Colonic mucosa (tissue), 4 donors: ENCODE measurements at regions not wholly inside any gene's neighbourhood (a gene's known extent, or its start where the extent isn't known, plus 50 kb on each side); places are given as distances from the start of the nearest gene placed in this dataset.

Experiments used
- DNase-seq: peaks from one replicate; pipeline ENCODE4 v3.0.0-alpha.2; 2020
- H3K27ac ChIP-seq: fragments of 200-600 bp; one replicate; pipeline ENCODE4 v1.8.0; 2021
- H3K27me3 ChIP-seq: fragments of 200-600 bp; one replicate; pipeline ENCODE4 v1.8.0; 2021
- H3K36me3 ChIP-seq: fragments of 200-600 bp; one replicate; pipeline ENCODE4 v1.8.0; 2021
- H3K4me1 ChIP-seq: fragments of 200-600 bp; one replicate; pipeline ENCODE4 v1.8.0; 2021; ENCODE audit warnings: mild to moderate bottlenecking
- H3K4me3 ChIP-seq: fragments of 200-600 bp; one replicate; pipeline ENCODE4 v1.8.0; 2021
- H3K9ac ChIP-seq, 2 donors: one replicate each; pipeline ENCODE4 v1.7.0; 2013; ENCODE audit warnings: control low read depth in 2 of 2, low read depth in 2 of 2, low read length in 2 of 2
- H3K9me3 ChIP-seq: fragments of 200-600 bp; one replicate; pipeline ENCODE4 v1.8.0; 2021
- intact Hi-C: fragments of 100-400 bp; cut with DNase I; formaldehyde crosslinking; loops from one replicate; pipeline ENCODE4 v1.14.1; 2022
- TF ChIP-seq, protein P1 (sequence below): fragments of 200-600 bp; IDR thresholded peaks from one replicate; pipeline ENCODE4 v1.8.0; 2022; ENCODE audit warnings: antibody characterized with exemption, mild to moderate bottlenecking
- donor health status: healthy.
- donor health status: DM: no; HTN: no; CAD: no.
- donor health status: DM: no; HTN: no; CAD: no.

DNA sequence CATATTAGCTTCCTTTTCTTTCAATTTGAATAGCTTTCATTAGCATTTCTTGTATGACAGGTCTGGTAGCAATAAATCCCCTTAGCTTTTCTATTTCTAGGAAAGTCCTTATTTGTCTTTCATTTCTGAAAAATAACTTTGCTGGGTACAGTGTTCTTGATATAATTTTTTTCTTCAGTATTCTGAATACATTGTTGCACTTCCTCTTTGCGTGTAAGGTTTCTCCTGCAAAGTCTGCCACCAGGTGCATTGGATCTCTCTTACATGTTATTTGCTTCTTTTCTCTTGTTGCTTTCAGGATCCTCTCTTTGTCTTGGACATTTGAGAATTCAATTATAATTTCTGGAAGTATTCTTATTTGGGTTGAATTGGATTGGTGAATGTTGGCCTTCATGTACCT is 663.7 kb downstream of the GRXCR1 start:
- Histone ChIP-seq H3K9ac (no peak overlapping the region), H3K27me3 (no peaks in the 10 kb centered on the region), H3K27ac (no peak overlapping the region), H3K36me3 (no peaks in the 10 kb centered on the region), H3K9me3 (no peaks in the 10 kb centered on the region), H3K4me1 (no peaks in the 10 kb centered on the region), H3K4me3 (no peak overlapping the region)
- intact Hi-C loops = no loop called here
- no peak for DNase-seq
- TF ChIP-seq, protein P1, sequence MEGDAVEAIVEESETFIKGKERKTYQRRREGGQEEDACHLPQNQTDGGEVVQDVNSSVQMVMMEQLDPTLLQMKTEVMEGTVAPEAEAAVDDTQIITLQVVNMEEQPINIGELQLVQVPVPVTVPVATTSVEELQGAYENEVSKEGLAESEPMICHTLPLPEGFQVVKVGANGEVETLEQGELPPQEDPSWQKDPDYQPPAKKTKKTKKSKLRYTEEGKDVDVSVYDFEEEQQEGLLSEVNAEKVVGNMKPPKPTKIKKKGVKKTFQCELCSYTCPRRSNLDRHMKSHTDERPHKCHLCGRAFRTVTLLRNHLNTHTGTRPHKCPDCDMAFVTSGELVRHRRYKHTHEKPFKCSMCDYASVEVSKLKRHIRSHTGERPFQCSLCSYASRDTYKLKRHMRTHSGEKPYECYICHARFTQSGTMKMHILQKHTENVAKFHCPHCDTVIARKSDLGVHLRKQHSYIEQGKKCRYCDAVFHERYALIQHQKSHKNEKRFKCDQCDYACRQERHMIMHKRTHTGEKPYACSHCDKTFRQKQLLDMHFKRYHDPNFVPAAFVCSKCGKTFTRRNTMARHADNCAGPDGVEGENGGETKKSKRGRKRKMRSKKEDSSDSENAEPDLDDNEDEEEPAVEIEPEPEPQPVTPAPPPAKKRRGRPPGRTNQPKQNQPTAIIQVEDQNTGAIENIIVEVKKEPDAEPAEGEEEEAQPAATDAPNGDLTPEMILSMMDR = no peak

DNA sequence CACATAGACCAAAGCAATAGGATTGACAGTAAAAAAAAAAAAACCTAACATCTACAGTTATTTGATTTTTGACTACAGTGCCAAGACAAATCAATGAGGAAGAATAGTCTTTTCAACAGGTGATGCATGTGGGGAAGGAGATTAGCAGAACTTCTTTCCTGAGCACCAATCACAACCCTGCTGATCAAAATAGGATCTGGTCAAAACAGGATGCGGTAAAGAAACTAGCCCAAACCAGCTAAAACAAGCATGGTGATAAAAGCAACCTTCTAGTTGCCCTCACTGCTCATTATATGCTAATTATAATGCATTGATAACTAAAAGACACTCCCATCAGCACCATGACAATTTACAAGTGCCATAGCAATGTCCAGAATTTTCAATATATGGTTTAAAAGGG is 667.5 kb downstream of the GRXCR1 start:
- Histone ChIP-seq H3K27ac (no peak overlapping the region), H3K4me3 (no peak overlapping the region), H3K9me3 (no peaks in the 10 kb centered on the region), H3K27me3 (no peaks in the 10 kb centered on the region), H3K36me3 (no peaks in the 10 kb centered on the region), H3K9ac (no peak overlapping the region), H3K4me1 (no peaks in the 10 kb centered on the region)
- intact Hi-C loops = no loop called here
- DNase-seq = no peak
- TF ChIP-seq, protein P1 = no peak

- Histone ChIP-seq H3K9me3 (no peaks in the 10 kb centered on the region), H3K27ac (no peak overlapping the region), H3K4me3 (no peak overlapping the region), H3K4me1 (no peaks in the 10 kb centered on the region), H3K9ac (no peak overlapping the region), H3K36me3 (no peaks in the 10 kb centered on the region), H3K27me3 (no peaks in the 10 kb centered on the region)
- TF ChIP-seq, protein P1 = no peak
- intact Hi-C loops = no loop called here
- DNase-seq = no peak
Observed at GRCh38 chr4:43564107-43564506, 671.6 kb downstream of the GRXCR1 start.

DNA sequence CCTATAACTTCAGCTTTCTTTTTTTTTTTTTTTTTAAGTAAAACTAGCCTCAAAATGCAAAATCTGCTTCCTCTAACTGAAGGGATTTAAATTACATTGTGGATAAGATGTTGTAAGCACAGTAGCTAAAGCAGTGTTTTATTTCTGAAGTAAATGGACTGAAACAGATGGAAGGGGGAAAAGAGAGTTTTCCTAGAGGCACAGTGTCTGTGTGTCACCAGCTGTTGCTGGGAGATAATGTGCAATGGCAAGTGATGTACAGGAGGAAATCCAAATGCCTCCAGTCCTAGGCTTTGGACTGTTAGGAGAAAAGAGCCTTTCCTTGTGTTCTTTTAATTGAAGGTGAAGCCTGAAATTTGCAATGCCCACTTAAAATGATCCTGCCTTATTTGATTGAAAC is 672.1 kb downstream of the GRXCR1 start:
- Histone ChIP-seq H3K27me3 (no peaks in the 10 kb centered on the region), H3K9me3 (no peaks in the 10 kb centered on the region), H3K9ac (no peak overlapping the region), H3K36me3 (no peaks in the 10 kb centered on the region), H3K4me3 (no peak overlapping the region), H3K4me1 (no peaks in the 10 kb centered on the region), H3K27ac (no peak overlapping the region)
- TF ChIP-seq, protein P1 = no peak
- no peak for DNase-seq
- intact Hi-C loops = no loop called here

GRCh38 chr4:43567644-43568043 is 675.1 kb downstream of the GRXCR1 start:
- no peaks in the 10 kb centered on the region for H3K36me3 ChIP-seq
- no peaks in the 10 kb centered on the region for H3K9me3 ChIP-seq
- intact Hi-C loops = no loop called here
- H3K27me3 ChIP-seq = no peaks in the 10 kb centered on the region
- H3K4me3 ChIP-seq = no peak overlapping the region
- H3K9ac ChIP-seq = no peak overlapping the region
- no peaks in the 10 kb centered on the region for H3K4me1 ChIP-seq
- no peak overlapping the region for H3K27ac ChIP-seq
- no peak for DNase-seq
- TF ChIP-seq, protein P1 = no peak

GRCh38 chr4:43586813-43587212 is 694.3 kb downstream of the GRXCR1 start:
- Histone ChIP-seq H3K9me3 (no peaks in the 10 kb centered on the region), H3K27me3 (no peaks in the 10 kb centered on the region), H3K27ac (no peak overlapping the region), H3K4me1 (no peaks in the 10 kb centered on the region), H3K9ac (no peak overlapping the region), H3K4me3 (no peak overlapping the region), H3K36me3 (no peaks in the 10 kb centered on the region)
- DNase-seq = no peak
- intact Hi-C loops = no loop called here
- TF ChIP-seq, protein P1 = no peak
